HG03135 (cell line): ENCODE measurements at regions not wholly inside any gene's neighbourhood (a gene's known extent, or its start where the extent isn't known, plus 50 kb on each side); places are given as distances from the start of the nearest gene placed in this dataset.
"Not testable (repeated sequence)": the region's sequence is repeated elsewhere in the genome, so short reads cannot be mapped to it uniquely, and the experiment has no call there.

Source experiments
- ATAC-seq: cut with Tn5 transposase; IDR thresholded peaks from one replicate; pipeline ENCODE4 v1.9.1; 2021; ENCODE audit warnings: mild to moderate bottlenecking, moderate library complexity; ENCODE audit not compliant: unreplicated experiment

DNA sequence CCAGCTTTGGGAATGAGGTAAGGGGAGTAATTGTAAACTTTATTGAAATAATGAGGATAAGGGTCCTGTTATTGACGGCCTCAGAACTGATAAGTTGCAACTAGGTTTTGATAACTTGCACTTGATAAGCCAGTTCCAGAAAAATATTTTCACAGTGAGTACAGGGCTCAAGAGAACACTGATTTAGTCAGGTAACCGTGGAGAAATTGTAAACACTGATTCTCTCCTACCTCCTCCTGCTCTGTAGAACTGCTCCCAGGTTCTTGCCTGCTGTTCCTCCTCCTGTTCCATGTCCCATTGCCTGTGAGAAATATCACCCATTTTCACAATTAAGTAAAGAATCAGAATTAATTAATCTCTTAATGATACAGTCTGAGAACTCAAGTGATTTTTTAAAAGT is 55.0 kb upstream of the CXXC4 start:
- no peak for ATAC-seq

GRCh38 chr4:104559502-104559901 is 64.8 kb upstream of the CXXC4 start:
- no peak for ATAC-seq

- no peak for ATAC-seq
These were observed 76.6 kb upstream of the CXXC4 start for GRCh38 chr4:104571341-104571740.

GRCh38 chr4:104574371-104574770 is 79.7 kb upstream of the CXXC4 start:
- ATAC-seq, result no peak

DNA sequence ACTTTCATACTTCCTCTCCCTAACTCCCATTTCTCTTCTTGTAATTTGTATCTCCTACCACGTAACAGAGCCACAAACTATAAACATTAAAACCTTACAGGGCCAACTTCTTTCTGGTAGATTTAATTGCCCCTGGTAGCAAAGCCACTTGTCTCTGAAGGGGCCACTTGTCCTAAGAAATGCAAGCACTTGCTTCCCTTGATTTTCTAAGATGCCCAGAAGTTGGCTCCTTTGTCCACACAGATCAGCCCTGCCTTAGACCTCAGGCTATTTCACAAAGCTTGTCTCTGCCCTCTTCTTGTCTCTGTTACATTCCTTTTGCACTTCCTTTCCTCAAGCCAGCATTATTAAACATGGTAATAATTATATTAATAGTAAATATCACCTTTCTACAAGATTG is 80.6 kb upstream of the CXXC4 start:
- no peak for ATAC-seq

GRCh38 chr4:104577405-104577804 is 82.7 kb upstream of the CXXC4 start:
- no peak for ATAC-seq

- ATAC-seq, result not testable (repeated sequence)
These were observed 86.8 kb upstream of the CXXC4 start for GRCh38 chr4:104581476-104581875.

GRCh38 chr4:104582056-104582455 is 87.4 kb upstream of the CXXC4 start:
- not testable (repeated sequence) for ATAC-seq

DNA sequence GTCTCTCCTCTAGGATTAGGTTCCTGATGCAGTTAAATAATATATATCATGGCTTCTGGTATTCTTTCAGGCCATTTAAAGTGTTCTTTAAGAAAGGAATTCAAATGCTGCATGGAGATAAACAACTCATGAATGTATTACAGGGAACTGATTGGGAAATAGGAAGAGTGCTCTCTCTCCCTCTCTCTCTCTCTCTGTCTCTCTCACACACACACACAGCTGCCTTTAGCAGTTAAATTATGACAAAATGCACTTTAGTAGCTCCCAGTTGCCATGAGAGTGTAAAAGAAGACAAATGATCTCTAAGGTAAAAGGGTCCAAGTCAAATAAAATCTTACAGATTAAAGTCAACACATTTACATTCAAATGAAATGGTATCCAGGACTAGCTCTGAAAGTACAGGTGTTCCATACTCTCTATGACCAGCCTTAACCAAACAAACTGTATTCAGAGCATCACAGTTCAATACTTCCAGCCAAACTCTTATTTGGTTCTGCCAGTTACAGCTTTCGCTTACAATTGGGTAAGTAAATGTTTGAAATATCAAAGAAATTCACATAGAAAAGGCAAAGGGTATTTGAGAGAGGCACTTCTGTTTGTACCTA is 94.7 kb upstream of the CXXC4 start:
- no peak for ATAC-seq

DNA sequence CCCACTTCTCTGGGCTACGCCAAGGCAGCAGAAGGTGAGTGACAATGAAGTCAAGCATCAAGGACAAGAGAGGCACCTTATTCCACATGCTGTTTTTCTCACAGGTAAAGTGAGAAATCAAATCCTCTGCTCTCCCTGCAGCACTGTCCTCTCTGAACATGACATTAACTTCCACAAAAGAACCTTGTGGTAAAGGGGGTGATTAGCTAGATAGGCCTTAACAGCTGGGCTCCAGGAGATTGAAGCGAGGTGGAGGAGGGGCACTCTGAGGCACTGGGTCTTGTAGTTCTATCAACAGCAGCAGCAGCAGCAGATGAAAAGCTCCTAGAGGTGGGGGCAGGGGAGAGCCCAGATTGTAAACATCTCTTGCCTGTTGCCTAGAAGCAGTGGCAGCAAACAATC is 96.8 kb upstream of the CXXC4 start:
- ATAC-seq, result no peak

DNA sequence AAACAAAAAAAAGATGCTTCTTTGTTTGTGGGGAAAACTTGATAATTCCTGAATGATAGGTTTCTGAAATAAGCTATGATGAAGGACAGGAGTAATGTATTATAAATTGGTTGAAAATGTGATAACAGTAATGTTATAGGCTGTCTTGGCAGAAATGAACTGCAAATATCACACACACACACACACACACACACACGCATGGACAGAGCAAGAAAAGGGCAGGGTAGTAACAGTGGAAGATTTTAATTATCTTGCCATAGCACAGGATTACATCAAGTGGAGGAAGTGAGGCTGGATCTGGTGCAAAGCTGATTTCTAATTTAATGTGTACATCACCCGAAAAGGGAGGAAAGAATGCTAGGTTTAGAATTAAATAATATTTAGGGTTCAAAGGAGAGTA is 97.5 kb upstream of the CXXC4 start:
- ATAC-seq, result no peak

GRCh38 chr4:104593019-104593418 is 98.3 kb upstream of the CXXC4 start:
- no peak for ATAC-seq

- no peak for ATAC-seq
These were observed 101.5 kb upstream of the CXXC4 start for GRCh38 chr4:104596189-104596588.

- ATAC-seq, result no peak
These were observed 120.8 kb upstream of the CXXC4 start for GRCh38 chr4:104615496-104615895.

DNA sequence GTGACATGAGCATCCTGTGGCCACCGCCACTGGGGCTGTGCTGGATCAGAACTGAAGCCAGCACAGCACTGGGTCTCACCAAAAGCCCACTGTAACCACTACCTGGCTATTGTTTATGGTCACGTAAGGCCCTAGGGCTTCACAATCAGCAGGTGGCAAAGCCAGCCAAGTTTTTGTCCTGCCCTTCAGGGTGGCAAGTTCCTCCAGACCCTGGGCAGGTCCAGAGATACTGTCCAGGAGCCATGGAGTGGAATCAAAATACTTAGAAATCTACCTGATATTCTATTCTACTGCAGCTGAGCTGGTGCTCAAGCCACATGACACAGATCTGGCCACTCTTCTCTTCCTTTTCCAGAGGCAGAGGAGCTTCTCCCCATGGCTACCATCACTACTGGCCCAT is 121.2 kb upstream of the CXXC4 start:
- no peak for ATAC-seq

DNA sequence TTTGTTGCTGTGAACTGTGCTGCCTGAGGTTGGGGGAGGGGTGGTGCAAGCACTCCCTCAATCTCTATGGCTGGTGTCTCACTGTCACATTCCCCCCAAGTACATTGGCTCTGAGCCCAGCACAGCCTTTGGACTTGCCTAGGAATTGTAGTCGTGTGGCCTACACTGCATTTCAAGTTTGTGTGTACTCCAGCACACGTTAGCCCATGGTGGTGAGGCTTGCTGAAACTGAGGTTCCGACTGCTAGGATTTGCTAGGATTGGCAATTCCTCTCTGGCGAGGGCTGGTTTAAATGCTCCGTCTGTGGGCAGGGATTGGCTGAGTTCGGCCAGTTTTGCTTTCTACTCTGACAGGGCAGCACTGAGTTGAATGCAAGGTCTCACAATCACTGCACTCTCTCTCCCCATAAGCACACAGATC is 121.7 kb upstream of the CXXC4 start:
- no peak for ATAC-seq

GRCh38 chr4:104625706-104626105 is 131.0 kb upstream of the CXXC4 start:
- ATAC-seq, result no peak

- ATAC-seq, result no peak
These were observed 134.9 kb upstream of the CXXC4 start for GRCh38 chr4:104629601-104630000.

DNA sequence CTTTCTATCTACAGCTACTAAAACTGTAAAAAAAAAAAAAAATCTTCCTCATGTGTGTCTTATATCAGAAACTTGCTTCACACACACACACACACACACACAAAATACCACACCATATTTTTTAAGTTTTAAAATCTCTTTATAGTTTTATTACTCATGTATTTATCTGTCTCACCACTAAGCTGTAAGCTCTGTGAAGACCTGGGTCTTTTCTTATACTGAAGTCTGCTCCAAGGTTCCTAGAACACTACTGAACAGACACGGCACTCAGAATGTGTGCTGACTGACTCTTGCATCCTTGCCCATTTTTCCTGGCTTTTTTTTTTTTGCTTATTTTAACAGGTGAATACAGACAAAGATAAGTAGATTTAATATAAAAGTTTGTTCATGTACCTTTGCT is 135.6 kb upstream of the CXXC4 start:
- ATAC-seq, result no peak

DNA sequence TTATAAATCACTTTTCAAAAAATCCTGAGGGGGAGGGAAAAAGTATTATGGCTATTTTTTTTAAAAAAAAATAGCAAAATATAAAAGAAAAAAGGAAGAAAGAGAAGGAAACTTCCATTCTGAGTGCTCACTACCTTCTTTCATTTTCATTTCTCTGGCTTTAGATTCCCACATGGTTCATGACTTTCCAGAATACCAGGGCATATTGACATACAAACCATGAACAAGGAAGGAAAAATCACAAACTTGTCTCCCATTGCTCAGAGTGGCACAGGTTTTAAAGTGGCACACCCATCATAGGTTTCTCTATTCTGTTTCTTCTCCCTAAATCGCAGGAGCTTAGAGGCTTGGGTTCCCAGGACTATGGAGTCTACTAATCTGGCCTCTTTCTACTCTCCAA is 136.3 kb upstream of the CXXC4 start:
- ATAC-seq, result no peak

DNA sequence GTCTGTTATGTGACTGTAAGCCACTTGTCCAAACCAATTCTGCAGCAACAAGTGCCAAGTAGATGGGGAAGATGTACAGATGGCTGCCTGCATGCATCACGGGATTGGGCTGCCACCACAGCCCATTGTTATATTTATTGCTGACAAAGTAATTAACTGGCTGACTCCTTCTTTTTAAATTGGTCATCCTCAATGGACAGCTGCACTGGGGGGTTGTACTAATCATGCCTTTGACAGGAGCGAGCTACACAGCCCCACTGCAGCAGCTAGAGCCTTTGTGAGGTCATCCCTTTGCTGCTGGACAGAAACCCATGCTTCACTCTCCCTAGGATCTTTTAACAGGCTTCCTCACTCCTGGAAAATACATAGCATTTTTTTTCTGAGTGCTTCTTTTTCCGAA is 146.7 kb upstream of the CXXC4 start:
- ATAC-seq, result no peak

DNA sequence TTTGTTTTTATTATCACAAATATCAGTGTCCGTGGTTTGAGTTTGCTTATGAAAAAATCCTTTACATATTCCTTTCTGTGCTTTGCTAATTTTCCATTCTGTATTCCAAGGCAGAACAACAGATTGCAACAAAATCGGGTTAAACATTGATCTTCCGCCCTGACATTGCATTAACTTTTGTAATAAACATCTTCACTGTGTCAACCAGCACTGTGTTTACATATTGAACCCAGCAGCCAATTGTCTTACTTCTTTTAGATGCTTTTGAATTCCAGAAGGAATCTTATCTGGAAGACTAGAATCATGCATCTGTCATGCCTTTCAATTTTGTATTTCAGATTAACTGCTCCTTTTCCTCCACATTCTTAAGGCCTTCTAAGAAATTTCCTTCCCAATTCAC is 147.8 kb upstream of the CXXC4 start:
- ATAC-seq, result no peak

- ATAC-seq, result no peak
These were observed 149.1 kb upstream of the CXXC4 start for GRCh38 chr4:104643805-104644204.

- no peak for ATAC-seq
These were observed 154.9 kb upstream of the CXXC4 start for GRCh38 chr4:104649631-104650030.
